K562 (cell line): ENCODE measurements at regions not wholly inside any gene's neighbourhood (a gene's known extent, or its start where the extent isn't known, plus 50 kb on each side); places are given as distances from the start of the nearest gene placed in this dataset.

Experiments used
- ATAC-seq: fragments of 200-7000 bp; cut with Tn5 transposase; 3 replicates; pipeline ENCODE4 v1.9.1; 2020; ENCODE audit warnings: moderate library complexity
- BruUV-seq: library from RNA; stranded (reverse); fragments of 400-500 nt; replicated peaks from 2 replicates; lab custom pipeline; 2021; lab: Mats Ljungman, UMichigan
- CTCF ChIA-PET: fragments of 300-600 bp; formaldehyde crosslinking; extraction: SDS; loops from one replicate; lab custom pipeline; 2021; ENCODE audit warnings: low intra/inter-chr PET ratio; lab: Yijun Ruan, JAX
- POLR2A ChIA-PET: fragments of 300-600, 350-650 bp; sonication (Branson Sonifier 250); formaldehyde crosslinking; extraction: SDS; loops from one replicate; lab custom pipeline; 2021; ENCODE audit warnings: antibody characterized with exemption, inconsistent platforms; lab: Yijun Ruan, JAX
- DNase-seq, 4 experiments: peaks; one replicate each; pipeline versions ENCODE4 v3.0.0 to v3.0.0-alpha.2; 2011 to 2018; ENCODE audit warnings: low spot score in 3 of 4, mixed read lengths in 3 of 4; ENCODE audit errors: extremely low read depth in 1 of 4
- FAIRE-seq: peaks from 2 replicates; lab custom pipeline; 2011; peaks lifted over from hg19 to GRCh38; lab: Jason Lieb, UNC
- H2AFZ ChIP-seq: 2 replicates; pipeline ENCODE4 v1.6.0; 2011; ENCODE audit warnings: low read depth, low read length, control low read depth, inconsistent platforms
- H3K27ac ChIP-seq: fragments of 200-600 bp; 3 replicates; pipeline ENCODE4 v1.8.0; 2011; ENCODE audit warnings: low read depth, mild to moderate bottlenecking, control low read depth, inconsistent platforms, low read length, moderate library complexity, mixed read lengths; ENCODE audit errors: extremely low read depth
- H3K27me3 ChIP-seq, 2 experiments: fragments of 300-600 bp in 1 of 2; 2 replicates in 1 of 2; 3 replicates in 1 of 2; pipeline versions ENCODE4 v1.6.0 to v1.8.0; 2011; ENCODE audit warnings: inconsistent platforms in 2 of 2, low read length in 2 of 2, mild to moderate bottlenecking in 1 of 2, mixed read lengths in 1 of 2, moderate library complexity in 1 of 2; ENCODE audit not compliant: control insufficient read depth in 2 of 2, insufficient read depth in 2 of 2
- H3K36me3 ChIP-seq: fragments of 300-600 bp; 3 replicates; pipeline ENCODE4 v1.8.0; 2011; ENCODE audit warnings: mild to moderate bottlenecking, low read length, inconsistent platforms; ENCODE audit not compliant: control insufficient read depth, insufficient read depth
- H3K4me1 ChIP-seq, 2 experiments: fragments of 200-600 bp in 1 of 2; replicated peaks in 1 of 2; 2 replicates in 1 of 2; 3 replicates in 1 of 2; pipeline versions ENCODE4 v1.5.1 to v1.8.0; 2011; ENCODE audit warnings: inconsistent platforms in 2 of 2, low read length in 2 of 2, mild to moderate bottlenecking in 1 of 2, mixed read lengths in 1 of 2, moderate library complexity in 1 of 2; ENCODE audit not compliant: control insufficient read depth in 2 of 2, insufficient read depth in 2 of 2
- H3K4me2 ChIP-seq: 2 replicates; pipeline ENCODE4 v1.6.1; 2011; ENCODE audit warnings: low read length, control low read depth, inconsistent platforms, mixed read lengths; ENCODE audit not compliant: insufficient read depth
- H3K4me3 ChIP-seq: fragments of 200-600 bp; sonication (generic), shearing (Covaris generic); 2 replicates; pipeline ENCODE4 v1.5.1; 2016; ENCODE audit warnings: control low read depth, inconsistent platforms
- H3K79me2 ChIP-seq: fragments of 200-600 bp; 3 replicates; pipeline ENCODE4 v1.8.0; 2011; ENCODE audit warnings: low read length, inconsistent platforms; ENCODE audit not compliant: control insufficient read depth, insufficient read depth
- H3K9ac ChIP-seq, 2 experiments: 2 replicates each; pipeline versions ENCODE4 v1.6.0 to v1.6.1; 2011; ENCODE audit warnings: low read depth in 2 of 2, low read length in 2 of 2, control low read depth in 1 of 2, inconsistent platforms in 1 of 2, mild to moderate bottlenecking in 1 of 2, mixed read lengths in 1 of 2; ENCODE audit not compliant: insufficient read depth in 1 of 2
- H3K9me1 ChIP-seq: one replicate; pipeline ENCODE4 v1.6.0; 2011; ENCODE audit warnings: inconsistent platforms, mild to moderate bottlenecking, low read length, moderate library complexity; ENCODE audit not compliant: control insufficient read depth, insufficient read depth
- H3K9me3 ChIP-seq: replicated peaks from 2 replicates; pipeline ENCODE4 v1.5.1; 2011; ENCODE audit warnings: low read depth, low read length, inconsistent platforms; ENCODE audit not compliant: control insufficient read depth, insufficient read depth
- H4K20me1 ChIP-seq: replicated peaks from 2 replicates; pipeline ENCODE4 v1.6.1; 2011; ENCODE audit warnings: low read length, inconsistent platforms, mixed read lengths; ENCODE audit not compliant: control insufficient read depth, insufficient read depth
- POU5F1 ChIP-seq: fragments of 150-350 bp; IDR thresholded peaks from 2 replicates; pipeline ENCODE4 v1.6.1; 2014; ENCODE audit warnings: borderline replicate concordance, low read length, low read depth, mild to moderate bottlenecking; ENCODE audit not compliant: partially characterized antibody
- RAD21 ChIP-seq, 2 experiments: fragments of 250-450 bp in 1 of 2; fragments of 450-650 bp in 1 of 2; sonication (Bioruptor Pico) in 1 of 2; formaldehyde crosslinking in 1 of 2; IDR thresholded peaks in 1 of 2; conservative IDR thresholded peaks in 1 of 2; 2 replicates each; pipeline versions ENCODE4 v1.4.0 to v1.8.0; 2020 to 2022; ENCODE audit warnings: mild to moderate bottlenecking in 2 of 2, moderate library complexity in 1 of 2
- SMC3 ChIP-seq: conservative IDR thresholded peaks from 2 replicates; pipeline ENCODE4 v1.6.1; 2011; ENCODE audit warnings: low read depth, low read length, improper control_type of control experiment; ENCODE audit not compliant: insufficient read depth
- ZNF75A ChIP-seq: fragments of 450-650 bp; formaldehyde crosslinking; IDR thresholded peaks from 2 replicates; pipeline ENCODE4 v1.4.0; 2020; ENCODE audit warnings: mild to moderate bottlenecking
- WGBS: fragments of 100-300 bp; shearing (Covaris generic); methylation state at CpG from one replicate; pipeline ENCODE4 v1.1.6; 2016; ENCODE audit warnings: low coverage, mixed read lengths; ENCODE audit not compliant: insufficient coverage; ENCODE audit errors: missing lambda C conversion rate; 5-methylcytosine and 5-hydroxymethylcytosine counted together
- in situ Hi-C: fragments of 300-500 bp; cut with MboI; formaldehyde crosslinking; loops from 4 replicates; pipeline ENCODE4 v1.15.0; 2018; ENCODE audit warnings: inconsistent platforms, mixed read lengths
- intact Hi-C: fragments of 100-400 bp; cut with micrococcal nuclease; formaldehyde crosslinking; loops from 2 replicates; pipeline ENCODE4 v1.14.2; 2022
- TF ChIP-seq, protein P1 (sequence below), 3 experiments: IDR thresholded peaks in 2 of 3; conservative IDR thresholded peaks in 1 of 3; 2 replicates each; pipeline ENCODE4 v1.5.1; 2011 to 2012; ENCODE audit warnings: low read length in 3 of 3, mild to moderate bottlenecking in 3 of 3, control low read depth in 2 of 3, improper control_type of control experiment in 1 of 3, inconsistent platforms in 1 of 3, low read depth in 1 of 3, mixed read lengths in 1 of 3, moderate library complexity in 1 of 3; ENCODE audit not compliant: insufficient read depth in 2 of 3
- TF ChIP-seq, protein P2 (sequence below), 2 experiments: fragments of 450-650 bp; formaldehyde crosslinking in 1 of 2; IDR thresholded peaks; 2 replicates each; pipeline versions ENCODE4 v1.4.0 to v1.6.1; 2014 to 2020; ENCODE audit warnings: mild to moderate bottlenecking in 2 of 2, borderline replicate concordance in 1 of 2, low read depth in 1 of 2

DNA sequence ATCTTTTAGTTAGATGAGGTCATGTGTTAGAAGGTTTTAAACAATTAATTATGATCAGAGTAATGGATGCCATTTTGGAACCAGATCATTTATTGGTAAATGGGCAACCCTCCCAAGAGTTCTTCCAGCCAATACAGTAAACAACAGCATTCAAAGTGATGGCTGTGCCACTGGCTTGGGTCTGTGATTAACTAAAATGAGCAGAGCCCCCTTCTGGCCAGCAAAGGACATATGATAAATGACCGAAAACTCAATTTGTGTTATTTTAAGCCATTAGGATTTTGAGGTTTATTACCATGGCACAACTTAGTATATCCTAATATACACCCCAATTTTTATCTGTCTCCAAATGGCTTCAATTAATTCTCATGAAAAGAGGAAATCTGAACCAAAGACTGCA lies 90.8 kb upstream of the NPFFR2 start:
- in situ Hi-C loops (loop anchor here (25.0 kb wide), 1 partner anchor 179 kb away; no protein-coding TSS in a partner anchor), intact Hi-C loops (loop anchor here (1.0 to 10.0 kb wide), 4 partner anchors 169 to 666 kb away; no protein-coding TSS in a partner anchor)
- no peaks in the 10 kb centered on the region for H4K20me1 ChIP-seq
- DNase-seq (peak; percentile 12 to 58 (median 17)), FAIRE-seq (peak; percentile 62), ATAC-seq (peak; percentile 66)
- H3K4me3 ChIP-seq, result no peak overlapping the region
- H3K27me3 ChIP-seq, result no peaks in the 10 kb centered on the region
- no peak overlapping the region for H3K9ac ChIP-seq
- BruUV-seq, result no TSS peak
- H3K9me3 ChIP-seq, result no peaks in the 10 kb centered on the region; the same call in 1 of the 2 replicates
- 0% methylated on average over 1 of the region's 1 CpG for WGBS
- ChIA-PET CTCF (interaction anchor here (0.5 to 1.2 kb wide), 5 partner anchors 168 to 968 kb away, joined by 3 to 5 read pairs (median 4); no protein-coding TSS in a partner anchor), POLR2A (no interaction called here)
- TF ChIP-seq RAD21 (CRISPR knock-in tag; conservative IDR thresholded peaks at IDR 0.05 in 1 of 2, IDR thresholded peaks at IDR 0.05 in 1 of 2) (peak; percentile 62 to 71), POU5F1 (no peak), SMC3 (peak; percentile 56; the same call in 1 of the 2 replicates), ZNF75A (CRISPR knock-in tag) (no peak)
- TF ChIP-seq, protein P1, sequence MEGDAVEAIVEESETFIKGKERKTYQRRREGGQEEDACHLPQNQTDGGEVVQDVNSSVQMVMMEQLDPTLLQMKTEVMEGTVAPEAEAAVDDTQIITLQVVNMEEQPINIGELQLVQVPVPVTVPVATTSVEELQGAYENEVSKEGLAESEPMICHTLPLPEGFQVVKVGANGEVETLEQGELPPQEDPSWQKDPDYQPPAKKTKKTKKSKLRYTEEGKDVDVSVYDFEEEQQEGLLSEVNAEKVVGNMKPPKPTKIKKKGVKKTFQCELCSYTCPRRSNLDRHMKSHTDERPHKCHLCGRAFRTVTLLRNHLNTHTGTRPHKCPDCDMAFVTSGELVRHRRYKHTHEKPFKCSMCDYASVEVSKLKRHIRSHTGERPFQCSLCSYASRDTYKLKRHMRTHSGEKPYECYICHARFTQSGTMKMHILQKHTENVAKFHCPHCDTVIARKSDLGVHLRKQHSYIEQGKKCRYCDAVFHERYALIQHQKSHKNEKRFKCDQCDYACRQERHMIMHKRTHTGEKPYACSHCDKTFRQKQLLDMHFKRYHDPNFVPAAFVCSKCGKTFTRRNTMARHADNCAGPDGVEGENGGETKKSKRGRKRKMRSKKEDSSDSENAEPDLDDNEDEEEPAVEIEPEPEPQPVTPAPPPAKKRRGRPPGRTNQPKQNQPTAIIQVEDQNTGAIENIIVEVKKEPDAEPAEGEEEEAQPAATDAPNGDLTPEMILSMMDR (IDR thresholded peaks at IDR 0.05 in 2 of 3, conservative IDR thresholded peaks at IDR 0.05 in 1 of 3; ENCODE audit: insufficient read depth in 2 of 3, low read depth in 1 of 3, low read length in 3 of 3), result peak; percentile 43 to 67 (median 52); a peak in 5 of 6 replicates
- TF ChIP-seq, protein P2, sequence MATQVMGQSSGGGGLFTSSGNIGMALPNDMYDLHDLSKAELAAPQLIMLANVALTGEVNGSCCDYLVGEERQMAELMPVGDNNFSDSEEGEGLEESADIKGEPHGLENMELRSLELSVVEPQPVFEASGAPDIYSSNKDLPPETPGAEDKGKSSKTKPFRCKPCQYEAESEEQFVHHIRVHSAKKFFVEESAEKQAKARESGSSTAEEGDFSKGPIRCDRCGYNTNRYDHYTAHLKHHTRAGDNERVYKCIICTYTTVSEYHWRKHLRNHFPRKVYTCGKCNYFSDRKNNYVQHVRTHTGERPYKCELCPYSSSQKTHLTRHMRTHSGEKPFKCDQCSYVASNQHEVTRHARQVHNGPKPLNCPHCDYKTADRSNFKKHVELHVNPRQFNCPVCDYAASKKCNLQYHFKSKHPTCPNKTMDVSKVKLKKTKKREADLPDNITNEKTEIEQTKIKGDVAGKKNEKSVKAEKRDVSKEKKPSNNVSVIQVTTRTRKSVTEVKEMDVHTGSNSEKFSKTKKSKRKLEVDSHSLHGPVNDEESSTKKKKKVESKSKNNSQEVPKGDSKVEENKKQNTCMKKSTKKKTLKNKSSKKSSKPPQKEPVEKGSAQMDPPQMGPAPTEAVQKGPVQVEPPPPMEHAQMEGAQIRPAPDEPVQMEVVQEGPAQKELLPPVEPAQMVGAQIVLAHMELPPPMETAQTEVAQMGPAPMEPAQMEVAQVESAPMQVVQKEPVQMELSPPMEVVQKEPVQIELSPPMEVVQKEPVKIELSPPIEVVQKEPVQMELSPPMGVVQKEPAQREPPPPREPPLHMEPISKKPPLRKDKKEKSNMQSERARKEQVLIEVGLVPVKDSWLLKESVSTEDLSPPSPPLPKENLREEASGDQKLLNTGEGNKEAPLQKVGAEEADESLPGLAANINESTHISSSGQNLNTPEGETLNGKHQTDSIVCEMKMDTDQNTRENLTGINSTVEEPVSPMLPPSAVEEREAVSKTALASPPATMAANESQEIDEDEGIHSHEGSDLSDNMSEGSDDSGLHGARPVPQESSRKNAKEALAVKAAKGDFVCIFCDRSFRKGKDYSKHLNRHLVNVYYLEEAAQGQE (IDR thresholded peaks at IDR 0.05; ENCODE audit: borderline replicate concordance), result peak; percentile 67; the same call in 1 of the 2 replicates
- TF ChIP-seq, protein P2 (CRISPR knock-in tag; IDR thresholded peaks at IDR 0.05; ENCODE audit: low read depth), result no peak
- H3K79me2 ChIP-seq, result no peaks in the 10 kb centered on the region
- H3K36me3 ChIP-seq, result no peaks in the 10 kb centered on the region
- no peak overlapping the region for H3K4me2 ChIP-seq
- H2AFZ ChIP-seq, result no peak overlapping the region
- no peak overlapping the region for H3K27ac ChIP-seq
- no peaks in the 10 kb centered on the region for H3K4me1 ChIP-seq
- no peaks in the 10 kb centered on the region for H3K9me1 ChIP-seq
